ENCODE measurements at regions not wholly inside any gene's neighbourhood (a gene's known extent, or its start where the extent isn't known, plus 50 kb on each side); places are given as distances from the start of the nearest gene placed in this dataset.

DNA sequence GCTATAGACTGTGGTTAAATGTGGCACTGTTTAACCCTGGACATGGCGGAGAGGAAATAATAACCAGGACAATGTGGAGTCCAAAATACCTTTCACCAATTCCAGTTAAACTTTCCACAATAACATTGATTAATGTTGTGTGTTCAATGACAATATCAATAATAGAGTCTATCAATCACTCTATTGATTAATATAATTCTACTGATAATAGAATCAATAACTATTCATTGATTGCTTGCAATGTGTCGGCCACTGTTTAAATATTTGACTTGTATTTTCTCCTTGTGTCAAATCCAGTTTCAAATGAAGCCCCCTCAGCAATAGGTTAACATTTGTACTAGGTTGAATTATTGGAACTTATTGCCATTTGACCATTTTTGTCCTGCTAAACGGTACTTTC lies 187.0 kb downstream of the PTPN20 start:
- no peak for TF ChIP-seq ZNF274 (IDR thresholded peaks at IDR 0.05; ENCODE audit: low read depth, low read length)
- no peak for TF ChIP-seq SUZ12 (IDR thresholded peaks at IDR 0.05; ENCODE audit: extremely low read depth, insufficient read depth, insufficient read length)
- no peak for TF ChIP-seq YY1 (IDR thresholded peaks at IDR 0.05; ENCODE audit: insufficient read depth, insufficient read length)

Measured in NT2/D1 (cell line).